HG03103 (cell line): ENCODE measurements at regions not wholly inside any gene's neighbourhood (a gene's known extent, or its start where the extent isn't known, plus 50 kb on each side); places are given as distances from the start of the nearest gene placed in this dataset.
A peak's percentile ranks its signal among the peaks of the same experiment; 100 is the strongest.
"Not testable (repeated sequence)": the region's sequence is repeated elsewhere in the genome, so short reads cannot be mapped to it uniquely, and the experiment has no call there.

ENCODE experiments used
- ATAC-seq: cut with Tn5 transposase; IDR thresholded peaks from one replicate; pipeline ENCODE4 v1.9.1; 2021; ENCODE audit warnings: low read depth; ENCODE audit not compliant: unreplicated experiment

GRCh38 chr1:185551008-185551407 is 183.2 kb upstream of the HMCN1 start:
- ATAC-seq, result no peak

- no peak for ATAC-seq
Observed at GRCh38 chr1:185549906-185550305, 184.3 kb upstream of the HMCN1 start.

- ATAC-seq, result no peak
Observed at GRCh38 chr1:185546029-185546428, 188.2 kb upstream of the HMCN1 start.

- ATAC-seq, result no peak
Observed at GRCh38 chr1:185541871-185542301, 192.3 kb upstream of the HMCN1 start.

GRCh38 chr1:185540295-185540694 is 193.9 kb upstream of the HMCN1 start:
- no peak for ATAC-seq

GRCh38 chr1:185539277-185539943 is 194.8 kb upstream of the HMCN1 start:
- no peak for ATAC-seq

GRCh38 chr1:185538309-185538898 is 195.8 kb upstream of the HMCN1 start:
- ATAC-seq, result not testable (repeated sequence)

GRCh38 chr1:185537596-185537995 is 196.6 kb upstream of the HMCN1 start:
- ATAC-seq, result no peak

- no peak for ATAC-seq
Observed at GRCh38 chr1:185536165-185536920, 197.8 kb upstream of the HMCN1 start.

- ATAC-seq, result no peak
Observed at GRCh38 chr1:185535621-185536020, 198.6 kb upstream of the HMCN1 start.

GRCh38 chr1:185534801-185535200 is 199.4 kb upstream of the HMCN1 start:
- ATAC-seq, result no peak

- no peak for ATAC-seq
Observed at GRCh38 chr1:185533596-185533995, 200.6 kb upstream of the HMCN1 start.

GRCh38 chr1:185532856-185533255 is 201.3 kb upstream of the HMCN1 start:
- no peak for ATAC-seq

GRCh38 chr1:185531838-185532237 is 202.4 kb upstream of the HMCN1 start:
- no peak for ATAC-seq

- ATAC-seq, result no peak
Observed at GRCh38 chr1:185530215-185530614, 204.0 kb upstream of the HMCN1 start.

GRCh38 chr1:185529673-185530072 is 204.5 kb upstream of the HMCN1 start:
- ATAC-seq, result no peak

GRCh38 chr1:185528084-185528676 is 206.0 kb upstream of the HMCN1 start:
- no peak for ATAC-seq

- peak; percentile 99 for ATAC-seq
Observed at GRCh38 chr1:185526344-185527307, 207.6 kb upstream of the HMCN1 start.

GRCh38 chr1:185520188-185520920 is 203.3 kb upstream of the IVNS1ABP start:
- peak; percentile 58 for ATAC-seq
